Omental fat pad (tissue), 3 donors: ENCODE measurements at regions not wholly inside any gene's neighbourhood (a gene's known extent, or its start where the extent isn't known, plus 50 kb on each side); places are given as distances from the start of the nearest gene placed in this dataset.

Experiments used
- ATAC-seq: fragments of 150-250 bp; one replicate; pipeline ENCODE4 v1.9.1; 2016; ENCODE audit warnings: mild to moderate bottlenecking, moderate library complexity; ENCODE audit not compliant: low FRiP score
- DNase-seq: peaks from one replicate; pipeline ENCODE4 v3.0.0-alpha.2; 2019; ENCODE audit warnings: low spot score
- CTCF ChIP-seq, 3 donors: fragments of 450-650 bp; IDR thresholded peaks; one replicate each; pipeline ENCODE4 v1.5.1; 2016 to 2017; ENCODE audit warnings: antibody characterized with exemption in 3 of 3, mild to moderate bottlenecking in 3 of 3, moderate library complexity in 2 of 3

- no peak for ATAC-seq
- no peak for DNase-seq
- TF ChIP-seq CTCF (IDR thresholded peaks at IDR 0.05): no peak
Measured at GRCh38 chr4:37130465-37130864, 114.1 kb upstream of the NWD2 start.

DNA sequence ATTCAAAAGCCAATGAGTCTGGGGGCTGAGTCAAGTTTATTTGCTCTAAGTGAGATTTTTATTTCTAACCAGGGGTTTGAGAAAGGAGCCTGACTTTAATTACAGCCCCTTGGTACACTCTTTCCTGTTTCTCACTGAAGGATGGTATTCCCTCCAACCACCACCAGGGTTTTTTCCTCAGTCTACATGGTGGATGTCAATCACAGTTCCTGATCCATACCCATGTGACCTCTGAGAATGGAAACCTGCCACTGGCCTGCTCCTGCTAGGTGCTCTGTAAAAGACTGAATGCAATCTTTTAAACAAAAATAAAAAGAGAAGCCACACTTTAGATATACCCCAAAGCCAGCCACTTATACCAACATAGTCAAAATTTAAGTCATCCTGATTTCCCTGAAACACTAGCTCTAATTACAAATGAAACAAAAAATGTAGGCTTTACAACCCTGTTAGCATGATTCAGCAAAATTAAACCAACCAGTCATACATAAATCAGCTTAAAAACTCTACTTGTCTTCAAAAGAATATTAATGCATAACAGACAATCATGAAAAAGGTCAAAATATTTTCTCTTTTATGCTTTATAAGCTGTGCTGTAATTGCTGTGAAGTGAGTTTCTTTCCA lies 112.1 kb upstream of the NWD2 start:
- DNase-seq: no peak
- ATAC-seq: peak; percentile 62
- TF ChIP-seq CTCF (IDR thresholded peaks at IDR 0.05): peak in 1 of 3 donors; percentile 15

- no peak for ATAC-seq
- no peak for DNase-seq
- no peak for TF ChIP-seq CTCF (IDR thresholded peaks at IDR 0.05)
Measured at GRCh38 chr4:37132975-37133360, 111.6 kb upstream of the NWD2 start.

GRCh38 chr4:37138019-37138653 lies 106.4 kb upstream of the NWD2 start:
- no peak for TF ChIP-seq CTCF (IDR thresholded peaks at IDR 0.05)
- no peak for ATAC-seq
- no peak for DNase-seq

GRCh38 chr4:37138789-37139188 lies 105.8 kb upstream of the NWD2 start:
- DNase-seq: no peak
- TF ChIP-seq CTCF (IDR thresholded peaks at IDR 0.05): no peak
- ATAC-seq: no peak

- ATAC-seq (no peak), DNase-seq (no peak)
- TF ChIP-seq CTCF (IDR thresholded peaks at IDR 0.05): no peak
Measured at GRCh38 chr4:37139987-37140386, 104.6 kb upstream of the NWD2 start.

GRCh38 chr4:37146260-37146659 lies 98.3 kb upstream of the NWD2 start:
- no peak for TF ChIP-seq CTCF (IDR thresholded peaks at IDR 0.05)
- ATAC-seq (no peak), DNase-seq (no peak)
